Mesenchymal stem cell (in vitro differentiated cells and primary cell): ENCODE measurements at regions not wholly inside any gene's neighbourhood (a gene's known extent, or its start where the extent isn't known, plus 50 kb on each side); places are given as distances from the start of the nearest gene placed in this dataset.
A peak's percentile ranks its signal among the peaks of the same experiment; 100 is the strongest.

Experiments used
- DNase-seq: peaks from one replicate; pipeline ENCODE4 v3.0.0-alpha.2; 2013
- H2AFZ ChIP-seq: one replicate; pipeline ENCODE4 v1.6.1; 2013; ENCODE audit warnings: low read depth, mild to moderate bottlenecking, control low read depth, inconsistent platforms, low read length, moderate library complexity
- H2AK5ac ChIP-seq: 2 replicates; pipeline ENCODE4 v1.6.1; 2013; ENCODE audit warnings: low read length, moderate library complexity, mild to moderate bottlenecking, inconsistent platforms; ENCODE audit not compliant: severe bottlenecking
- H2BK120ac ChIP-seq: one replicate; pipeline ENCODE4 v1.6.1; 2013; ENCODE audit warnings: low read depth, mild to moderate bottlenecking, inconsistent platforms, low read length, moderate library complexity
- H2BK12ac ChIP-seq, 2 experiments: one replicate each; pipeline ENCODE4 v1.6.1; 2013; ENCODE audit warnings: inconsistent platforms in 2 of 2, low read length in 2 of 2, mild to moderate bottlenecking in 2 of 2, moderate library complexity in 2 of 2, control low read depth in 1 of 2
- H2BK15ac ChIP-seq: one replicate; pipeline ENCODE4 v1.6.1; 2013; ENCODE audit warnings: mild to moderate bottlenecking, low read depth, inconsistent platforms; ENCODE audit not compliant: poor library complexity, severe bottlenecking
- H2BK5ac ChIP-seq: 2 replicates; pipeline ENCODE4 v1.6.1; 2013; ENCODE audit warnings: low read depth, mild to moderate bottlenecking, low read length, control low read depth, inconsistent platforms; ENCODE audit not compliant: poor library complexity, severe bottlenecking
- H3K14ac ChIP-seq, 2 experiments: one replicate each; pipeline ENCODE4 v1.6.1; 2013; ENCODE audit warnings: inconsistent platforms in 2 of 2, low read length in 2 of 2, control low read depth in 1 of 2, mild to moderate bottlenecking in 1 of 2, moderate library complexity in 1 of 2
- H3K18ac ChIP-seq, 2 experiments: one replicate each; pipeline ENCODE4 v1.6.1; 2013; ENCODE audit warnings: inconsistent platforms in 2 of 2, low read length in 2 of 2, control low read depth in 1 of 2, low read depth in 1 of 2, mild to moderate bottlenecking in 1 of 2
- H3K23ac ChIP-seq, 2 experiments: one replicate each; pipeline ENCODE4 v1.6.1; 2013; ENCODE audit warnings: inconsistent platforms in 2 of 2, low read length in 2 of 2, mild to moderate bottlenecking in 2 of 2, moderate library complexity in 2 of 2, control low read depth in 1 of 2
- H3K27ac ChIP-seq: 2 replicates; pipeline ENCODE4 v1.5.1; 2013; ENCODE audit warnings: mild to moderate bottlenecking, moderate library complexity, low read length, control low read depth, inconsistent platforms; ENCODE audit not compliant: poor library complexity, severe bottlenecking
- H3K27me3 ChIP-seq, 2 experiments: 2 replicates each; pipeline versions ENCODE4 v1.6.1 to v1.7.0; 2013; ENCODE audit warnings: low read length in 2 of 2, mild to moderate bottlenecking in 2 of 2, moderate library complexity in 2 of 2, control low read depth in 1 of 2, inconsistent platforms in 1 of 2; ENCODE audit not compliant: control insufficient read depth in 1 of 2, insufficient read depth in 1 of 2
- H3K36me3 ChIP-seq, 2 experiments: 2 replicates each; pipeline versions ENCODE4 v1.6.1 to v1.7.0; 2013; ENCODE audit warnings: low read length in 2 of 2, control low read depth in 1 of 2, inconsistent platforms in 1 of 2, low read depth in 1 of 2, mild to moderate bottlenecking in 1 of 2; ENCODE audit not compliant: insufficient read depth in 2 of 2, control insufficient read depth in 1 of 2
- H3K4ac ChIP-seq, 2 experiments: one replicate each; pipeline ENCODE4 v1.6.1; 2013; ENCODE audit warnings: inconsistent platforms in 2 of 2, low read length in 2 of 2, mild to moderate bottlenecking in 2 of 2, moderate library complexity in 2 of 2, control low read depth in 1 of 2, low read depth in 1 of 2
- H3K4me1 ChIP-seq: 2 replicates; pipeline ENCODE4 v1.6.1; 2013; ENCODE audit warnings: low read depth, low read length, control low read depth; ENCODE audit not compliant: control insufficient read depth, insufficient read depth
- H3K4me2 ChIP-seq: 2 replicates; pipeline ENCODE4 v1.6.1; 2013; ENCODE audit warnings: low read length, mild to moderate bottlenecking, inconsistent platforms; ENCODE audit not compliant: poor library complexity, severe bottlenecking
- H3K4me3 ChIP-seq, 2 experiments: 2 replicates each; pipeline versions ENCODE4 v1.5.1 to v1.7.0; 2013; ENCODE audit warnings: low read length in 2 of 2, mild to moderate bottlenecking in 2 of 2, control low read depth in 1 of 2, low read depth in 1 of 2; ENCODE audit not compliant: insufficient read depth in 1 of 2
- H3K79me1 ChIP-seq: replicated peaks from 2 replicates; pipeline ENCODE4 v1.6.1; 2013; ENCODE audit warnings: mild to moderate bottlenecking, control low read depth, low read length, inconsistent platforms; ENCODE audit not compliant: poor library complexity, severe bottlenecking
- H3K9ac ChIP-seq: 2 replicates; pipeline ENCODE4 v1.7.0; 2013; ENCODE audit warnings: mild to moderate bottlenecking, low read length, moderate library complexity
- H3K9me3 ChIP-seq: 2 replicates; pipeline ENCODE4 v1.7.0; 2013; ENCODE audit warnings: mild to moderate bottlenecking, low read length; ENCODE audit not compliant: control insufficient read depth
- H4K8ac ChIP-seq: one replicate; pipeline ENCODE4 v1.6.1; 2013; ENCODE audit warnings: inconsistent platforms, mild to moderate bottlenecking, low read length, moderate library complexity
- H4K91ac ChIP-seq: one replicate; pipeline ENCODE4 v1.6.1; 2013; ENCODE audit warnings: mild to moderate bottlenecking, low read length, inconsistent platforms
- WGBS: methylation state at CpG from one replicate; pipeline ENCODE4 v1.1.7; 2013; ENCODE audit warnings: mixed read lengths; 5-methylcytosine and 5-hydroxymethylcytosine counted together

GRCh38 chr4:156336511-156336910 is 382.8 kb upstream of the CTSO start:
- H3K4me3 ChIP-seq, result no peak overlapping the region
- no peak overlapping the region for H3K9ac ChIP-seq
- H2BK120ac ChIP-seq, result no peak overlapping the region
- no peak overlapping the region for H3K4me2 ChIP-seq
- no peaks in the 10 kb centered on the region for H3K4me1 ChIP-seq
- H4K91ac ChIP-seq, result no peak overlapping the region
- no peaks in the 10 kb centered on the region for H3K36me3 ChIP-seq
- no peak overlapping the region for H3K23ac ChIP-seq
- no peak overlapping the region for H2BK12ac ChIP-seq
- no peak overlapping the region for H2AK5ac ChIP-seq
- WGBS, result 83% methylated on average over 1 of the region's 1 CpG
- no peak overlapping the region for H2AFZ ChIP-seq
- H2BK5ac ChIP-seq, result no peak overlapping the region
- H3K79me1 ChIP-seq, result no peaks in the 10 kb centered on the region
- H3K9me3 ChIP-seq, result no peaks in the 10 kb centered on the region
- H4K8ac ChIP-seq, result no peak overlapping the region
- H3K18ac ChIP-seq, result no peak overlapping the region
- H3K27ac ChIP-seq, result no peak overlapping the region
- DNase-seq, result no peak
- no peaks in the 10 kb centered on the region for H3K27me3 ChIP-seq
- H3K14ac ChIP-seq, result no peak overlapping the region
- H2BK15ac ChIP-seq, result no peak overlapping the region
- H3K4ac ChIP-seq, result no peak overlapping the region

- Histone ChIP-seq H3K36me3 (no peaks in the 10 kb centered on the region), H3K4me2 (no peak overlapping the region), H3K23ac (no peak overlapping the region), H3K27ac (peak overlapping the region; percentile 66), H2BK5ac (no peak overlapping the region), H3K4me3 (no peak overlapping the region), H2BK15ac (no peak overlapping the region), H3K4ac (no peak overlapping the region), H2AK5ac (peak overlapping the region; percentile 70), H3K9me3 (no peaks in the 10 kb centered on the region), H3K14ac (no peak overlapping the region), H3K4me1 (no peaks in the 10 kb centered on the region), H4K8ac (no peak overlapping the region), H4K91ac (no peak overlapping the region), H3K79me1 (no peaks in the 10 kb centered on the region), H2BK120ac (no peak overlapping the region), H3K27me3 (no peaks in the 10 kb centered on the region), H2BK12ac (peak overlapping the region in 1 of 2 experiments; percentile 84), H3K9ac (no peak overlapping the region), H2AFZ (no peak overlapping the region), H3K18ac (no peak overlapping the region)
- no peak for DNase-seq
- WGBS, result 100% methylated on average over 1 of the region's 1 CpG
Observed at GRCh38 chr4:156335721-156336120, 382.1 kb upstream of the CTSO start.

DNA sequence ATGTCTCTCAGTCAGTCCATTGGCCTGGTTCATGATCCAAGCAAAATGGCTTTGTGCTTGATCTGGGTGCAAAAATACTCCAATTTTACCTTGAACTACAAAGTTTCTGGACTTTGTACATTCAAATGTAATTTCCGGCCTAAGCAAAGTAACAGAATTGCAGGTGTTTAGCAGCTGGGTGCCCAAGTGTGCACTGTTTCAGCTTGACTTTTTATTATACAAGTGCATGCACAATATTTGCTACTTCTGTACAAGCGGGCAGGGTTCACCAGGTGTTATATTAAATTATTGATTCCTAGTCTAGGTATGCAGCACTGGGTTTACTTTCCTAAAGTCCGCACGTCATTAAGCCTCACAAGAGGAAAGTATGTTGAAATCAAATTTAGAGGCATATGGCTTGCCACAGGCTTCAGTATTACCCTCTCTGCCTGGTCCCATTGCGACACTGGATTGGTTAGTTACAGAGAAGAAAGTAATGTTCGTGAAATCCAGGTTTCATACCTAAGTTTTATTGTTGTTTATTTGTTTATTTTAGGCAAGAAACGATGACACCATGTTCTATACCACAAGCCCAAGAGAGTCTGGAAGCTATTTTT is 376.9 kb upstream of the CTSO start:
- no peak overlapping the region for H2AK5ac ChIP-seq
- no peaks in the 10 kb centered on the region for H3K27me3 ChIP-seq
- no peak overlapping the region for H3K4me2 ChIP-seq
- H2BK5ac ChIP-seq, result no peak overlapping the region
- no peaks in the 10 kb centered on the region for H3K4me1 ChIP-seq
- H2BK15ac ChIP-seq, result no peak overlapping the region
- H3K4me3 ChIP-seq, result no peak overlapping the region
- no peak overlapping the region for H3K18ac ChIP-seq
- WGBS, result 96% methylated on average over 5 of the region's 7 CpGs
- H3K9ac ChIP-seq, result no peak overlapping the region
- no peak overlapping the region for H4K91ac ChIP-seq
- no peak overlapping the region for H4K8ac ChIP-seq
- no peak overlapping the region for H2BK12ac ChIP-seq
- no peaks in the 10 kb centered on the region for H3K9me3 ChIP-seq
- H3K4ac ChIP-seq, result peak overlapping the region in 1 of 2 experiments; percentile 18
- DNase-seq, result no peak
- no peaks in the 10 kb centered on the region for H3K79me1 ChIP-seq
- no peak overlapping the region for H3K27ac ChIP-seq
- no peak overlapping the region for H3K23ac ChIP-seq
- H2BK120ac ChIP-seq, result no peak overlapping the region
- no peak overlapping the region for H3K14ac ChIP-seq
- no peak overlapping the region for H2AFZ ChIP-seq
- H3K36me3 ChIP-seq, result no peaks in the 10 kb centered on the region

GRCh38 chr4:156329779-156330178 is 376.1 kb upstream of the CTSO start:
- no peak overlapping the region for H3K4me3 ChIP-seq
- no peak overlapping the region for H2AK5ac ChIP-seq
- no peaks in the 10 kb centered on the region for H3K79me1 ChIP-seq
- no peaks in the 10 kb centered on the region for H3K36me3 ChIP-seq
- no peak overlapping the region for H3K23ac ChIP-seq
- H3K14ac ChIP-seq, result no peak overlapping the region
- no peak overlapping the region for H4K91ac ChIP-seq
- no peak overlapping the region for H3K4ac ChIP-seq
- H2BK12ac ChIP-seq, result no peak overlapping the region
- H4K8ac ChIP-seq, result no peak overlapping the region
- no peak overlapping the region for H3K4me2 ChIP-seq
- 0% methylated on average over 1 of the region's 1 CpG for WGBS
- no peak overlapping the region for H2BK5ac ChIP-seq
- H3K18ac ChIP-seq, result no peak overlapping the region
- no peaks in the 10 kb centered on the region for H3K27me3 ChIP-seq
- no peak overlapping the region for H2BK120ac ChIP-seq
- H2AFZ ChIP-seq, result no peak overlapping the region
- no peaks in the 10 kb centered on the region for H3K9me3 ChIP-seq
- no peak for DNase-seq
- no peak overlapping the region for H3K9ac ChIP-seq
- no peaks in the 10 kb centered on the region for H3K4me1 ChIP-seq
- no peak overlapping the region for H2BK15ac ChIP-seq
- no peak overlapping the region for H3K27ac ChIP-seq
